ENCODE measurements at regions not wholly inside any gene's neighbourhood (a gene's known extent, or its start where the extent isn't known, plus 50 kb on each side); places are given as distances from the start of the nearest gene placed in this dataset.

DNA sequence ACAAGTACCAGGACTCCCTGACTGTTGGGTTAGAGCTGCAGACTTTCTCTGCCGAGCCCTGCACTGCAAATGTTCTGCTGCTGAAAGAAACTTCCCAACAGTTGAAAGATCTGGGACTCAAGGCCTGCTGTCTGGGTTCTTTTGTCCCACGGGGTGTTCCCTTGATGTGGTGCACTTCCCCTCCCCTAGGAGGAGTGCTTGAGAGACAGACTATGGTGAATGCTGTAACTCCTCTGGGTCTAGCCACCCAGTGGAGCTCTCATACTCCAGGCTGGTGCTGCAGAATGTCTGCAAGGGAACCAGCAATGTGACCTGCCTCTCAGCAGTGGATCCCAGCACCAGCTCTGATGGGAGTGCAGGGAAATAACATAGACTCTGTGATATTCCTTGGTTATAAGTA, 129.2 kb upstream of the SLCO1B1 start:
- TF ChIP-seq, protein P1, sequence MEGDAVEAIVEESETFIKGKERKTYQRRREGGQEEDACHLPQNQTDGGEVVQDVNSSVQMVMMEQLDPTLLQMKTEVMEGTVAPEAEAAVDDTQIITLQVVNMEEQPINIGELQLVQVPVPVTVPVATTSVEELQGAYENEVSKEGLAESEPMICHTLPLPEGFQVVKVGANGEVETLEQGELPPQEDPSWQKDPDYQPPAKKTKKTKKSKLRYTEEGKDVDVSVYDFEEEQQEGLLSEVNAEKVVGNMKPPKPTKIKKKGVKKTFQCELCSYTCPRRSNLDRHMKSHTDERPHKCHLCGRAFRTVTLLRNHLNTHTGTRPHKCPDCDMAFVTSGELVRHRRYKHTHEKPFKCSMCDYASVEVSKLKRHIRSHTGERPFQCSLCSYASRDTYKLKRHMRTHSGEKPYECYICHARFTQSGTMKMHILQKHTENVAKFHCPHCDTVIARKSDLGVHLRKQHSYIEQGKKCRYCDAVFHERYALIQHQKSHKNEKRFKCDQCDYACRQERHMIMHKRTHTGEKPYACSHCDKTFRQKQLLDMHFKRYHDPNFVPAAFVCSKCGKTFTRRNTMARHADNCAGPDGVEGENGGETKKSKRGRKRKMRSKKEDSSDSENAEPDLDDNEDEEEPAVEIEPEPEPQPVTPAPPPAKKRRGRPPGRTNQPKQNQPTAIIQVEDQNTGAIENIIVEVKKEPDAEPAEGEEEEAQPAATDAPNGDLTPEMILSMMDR (conservative IDR thresholded peaks at IDR 0.05), result no peak
- TF ChIP-seq EZH2 (IDR thresholded peaks at IDR 0.05; ENCODE audit: low read depth), result no peak
